ENCODE measurements at regions not wholly inside any gene's neighbourhood (a gene's known extent, or its start where the extent isn't known, plus 50 kb on each side); places are given as distances from the start of the nearest gene placed in this dataset.

DNA sequence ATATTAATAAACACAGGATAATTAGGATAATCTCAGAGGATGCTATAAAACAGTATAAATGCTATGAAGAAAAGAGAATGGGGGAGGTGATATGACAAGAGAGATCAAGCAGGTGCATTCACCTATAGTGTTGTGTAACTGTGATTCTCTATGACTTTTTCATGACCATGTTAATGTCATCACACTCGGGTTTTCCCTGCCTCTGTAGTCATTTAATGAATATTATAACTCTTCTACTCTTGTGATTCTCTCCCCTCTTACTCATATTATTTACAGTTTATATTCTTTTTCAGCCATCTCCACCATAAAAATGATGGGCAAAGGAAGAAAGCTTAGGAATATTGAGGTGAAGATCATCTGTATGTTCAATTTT lies 106.9 kb upstream of the SGK1 start:
- TF ChIP-seq, protein P1, sequence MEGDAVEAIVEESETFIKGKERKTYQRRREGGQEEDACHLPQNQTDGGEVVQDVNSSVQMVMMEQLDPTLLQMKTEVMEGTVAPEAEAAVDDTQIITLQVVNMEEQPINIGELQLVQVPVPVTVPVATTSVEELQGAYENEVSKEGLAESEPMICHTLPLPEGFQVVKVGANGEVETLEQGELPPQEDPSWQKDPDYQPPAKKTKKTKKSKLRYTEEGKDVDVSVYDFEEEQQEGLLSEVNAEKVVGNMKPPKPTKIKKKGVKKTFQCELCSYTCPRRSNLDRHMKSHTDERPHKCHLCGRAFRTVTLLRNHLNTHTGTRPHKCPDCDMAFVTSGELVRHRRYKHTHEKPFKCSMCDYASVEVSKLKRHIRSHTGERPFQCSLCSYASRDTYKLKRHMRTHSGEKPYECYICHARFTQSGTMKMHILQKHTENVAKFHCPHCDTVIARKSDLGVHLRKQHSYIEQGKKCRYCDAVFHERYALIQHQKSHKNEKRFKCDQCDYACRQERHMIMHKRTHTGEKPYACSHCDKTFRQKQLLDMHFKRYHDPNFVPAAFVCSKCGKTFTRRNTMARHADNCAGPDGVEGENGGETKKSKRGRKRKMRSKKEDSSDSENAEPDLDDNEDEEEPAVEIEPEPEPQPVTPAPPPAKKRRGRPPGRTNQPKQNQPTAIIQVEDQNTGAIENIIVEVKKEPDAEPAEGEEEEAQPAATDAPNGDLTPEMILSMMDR (IDR thresholded peaks at IDR 0.05; ENCODE audit: insufficient read depth, low read depth, low read length) = no peak
- Histone ChIP-seq H3K4me3 (ENCODE audit: low read depth, low read length) (no peak overlapping the region), H3K27me3 (ENCODE audit: control insufficient read depth, insufficient read depth, low read length) (no peaks in the 10 kb centered on the region), H3K36me3 (ENCODE audit: control insufficient read depth, insufficient read depth, low read length) (no peaks in the 10 kb centered on the region)
- POLR2A ChIA-PET = no interaction called here
- CTCF ChIA-PET = interaction anchor here (1.3 to 1.6 kb wide), 2 partner anchors 126 to 248 kb away, joined by 3 read pairs; no protein-coding TSS in a partner anchor
- DNase-seq (ENCODE audit: low read depth) = no peak

DNA sequence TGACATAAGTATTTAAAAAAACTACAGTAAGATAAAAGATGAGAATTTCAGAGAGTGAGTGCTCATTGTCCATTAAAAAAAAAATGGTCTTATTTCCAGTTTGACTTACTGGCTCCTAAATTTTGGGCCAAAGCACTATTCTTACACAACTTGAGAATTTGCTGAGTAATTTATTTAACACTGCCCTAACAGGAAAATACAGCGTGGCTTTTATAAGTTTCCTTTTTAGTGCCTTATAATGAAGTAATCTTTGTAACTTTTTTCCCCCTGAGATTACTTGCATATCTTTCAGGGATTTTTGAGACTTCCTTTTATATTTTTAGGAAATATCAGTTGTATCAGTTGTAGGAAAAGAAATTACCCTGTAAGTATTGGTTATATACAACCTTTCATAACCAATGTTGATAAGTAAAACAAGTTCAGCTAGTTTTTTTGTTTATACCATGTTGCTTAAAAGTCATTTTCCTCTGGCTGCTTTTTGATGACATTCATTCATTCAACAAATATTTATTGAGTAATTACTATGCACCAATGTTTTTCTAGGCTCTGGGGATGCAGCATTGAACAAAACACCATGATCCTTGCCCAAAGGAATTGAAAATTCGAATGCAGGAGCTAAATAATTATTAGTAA lies 106.4 kb upstream of the SGK1 start:
- Histone ChIP-seq H3K4me3 (ENCODE audit: low read depth, low read length) (no peak overlapping the region), H3K36me3 (ENCODE audit: control insufficient read depth, insufficient read depth, low read length) (no peaks in the 10 kb centered on the region), H3K27me3 (ENCODE audit: control insufficient read depth, insufficient read depth, low read length) (no peaks in the 10 kb centered on the region)
- CTCF ChIA-PET = interaction anchor here (1.3 to 1.6 kb wide), 2 partner anchors 127 to 248 kb away, joined by 3 read pairs; no protein-coding TSS in a partner anchor
- DNase-seq (ENCODE audit: low read depth) = no peak
- TF ChIP-seq, protein P1 (IDR thresholded peaks at IDR 0.05; ENCODE audit: insufficient read depth, low read depth, low read length) = no peak
- POLR2A ChIA-PET = no interaction called here

DNA sequence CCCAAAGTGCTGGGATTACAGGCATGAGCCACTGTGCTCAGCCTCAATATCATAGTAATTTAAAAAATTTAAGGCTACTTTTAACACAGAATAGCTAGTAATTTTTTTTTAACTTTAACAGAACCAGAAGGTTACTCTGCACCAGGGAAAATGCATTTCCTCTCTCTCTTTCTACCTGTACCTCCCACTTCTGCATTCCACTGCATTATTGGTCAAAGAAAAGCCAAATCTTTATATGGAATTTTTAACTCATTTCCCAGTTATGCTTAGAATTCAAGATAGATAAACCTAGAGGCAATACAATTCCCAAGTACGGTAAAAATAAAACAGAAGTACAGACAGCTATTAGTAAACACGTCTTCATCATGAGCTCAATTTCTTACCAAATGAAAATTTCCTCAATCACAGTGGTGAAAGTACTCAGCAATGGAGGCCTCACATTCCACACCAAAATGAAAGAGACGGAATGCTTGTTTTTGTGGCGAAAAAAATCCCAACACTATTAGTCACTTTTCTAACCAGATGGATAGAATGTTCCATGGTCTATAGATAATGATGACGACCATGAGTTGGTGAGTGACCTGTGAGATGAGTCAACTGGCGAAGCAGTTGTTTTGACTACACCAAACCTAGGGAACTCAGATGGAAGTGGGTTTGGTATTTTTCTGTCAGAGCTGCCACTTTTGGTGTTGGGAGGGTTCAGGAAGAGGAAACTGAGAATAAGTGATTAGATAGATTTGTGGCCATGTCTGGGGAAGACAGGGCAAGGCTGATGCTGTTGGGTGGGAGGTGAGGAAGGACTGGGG lies 104.7 kb upstream of the SGK1 start:
- ChIA-PET POLR2A (interaction anchor here (0.6 to 1.0 kb wide), 4 partner anchors 244 to 798 kb away, joined by 3 to 6 read pairs (median 5); no protein-coding TSS in a partner anchor), CTCF (interaction anchor here (0.7 to 1.8 kb wide), 5 partner anchors 10 to 401 kb away, joined by 3 to 7 read pairs (median 3); no protein-coding TSS in a partner anchor)
- H3K4me3 ChIP-seq (ENCODE audit: low read depth, low read length) = no peak overlapping the region
- DNase-seq (ENCODE audit: low read depth) = peak; percentile 98
- H3K27me3 ChIP-seq (ENCODE audit: control insufficient read depth, insufficient read depth, low read length) = no peaks in the 10 kb centered on the region
- no peaks in the 10 kb centered on the region for H3K36me3 ChIP-seq (ENCODE audit: control insufficient read depth, insufficient read depth, low read length)
- TF ChIP-seq, protein P1 (IDR thresholded peaks at IDR 0.05; ENCODE audit: insufficient read depth, low read depth, low read length) = no peak

DNA sequence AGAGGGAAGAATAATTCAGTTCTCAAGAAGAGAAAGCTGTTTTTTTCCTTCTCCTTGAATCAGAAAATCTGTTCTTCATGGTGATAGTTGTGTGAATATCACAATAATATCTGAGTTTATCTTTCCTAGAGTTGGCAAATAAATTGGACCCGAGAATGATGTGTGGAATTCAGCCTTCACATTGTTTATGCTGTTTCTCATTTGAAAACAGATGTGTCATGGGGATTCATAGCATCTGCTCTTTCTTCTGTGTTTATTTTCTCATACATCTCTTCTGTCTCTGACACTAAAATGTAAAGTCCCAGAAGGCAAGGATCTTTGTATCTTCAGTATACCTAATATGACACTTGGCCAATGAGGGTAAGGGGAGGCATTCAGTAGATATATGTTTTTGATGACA lies 103.6 kb upstream of the SGK1 start:
- Histone ChIP-seq H3K36me3 (ENCODE audit: control insufficient read depth, insufficient read depth, low read length) (no peaks in the 10 kb centered on the region), H3K27me3 (ENCODE audit: control insufficient read depth, insufficient read depth, low read length) (no peaks in the 10 kb centered on the region), H3K4me3 (ENCODE audit: low read depth, low read length) (no peak overlapping the region)
- POLR2A ChIA-PET = no interaction called here
- CTCF ChIA-PET = interaction anchor here (1.8 kb wide), 1 partner anchor 219 kb away, joined by 7 read pairs; no protein-coding TSS in a partner anchor
- TF ChIP-seq, protein P1 (IDR thresholded peaks at IDR 0.05; ENCODE audit: insufficient read depth, low read depth, low read length) = no peak
- peak; percentile 48 for DNase-seq (ENCODE audit: low read depth)

DNA sequence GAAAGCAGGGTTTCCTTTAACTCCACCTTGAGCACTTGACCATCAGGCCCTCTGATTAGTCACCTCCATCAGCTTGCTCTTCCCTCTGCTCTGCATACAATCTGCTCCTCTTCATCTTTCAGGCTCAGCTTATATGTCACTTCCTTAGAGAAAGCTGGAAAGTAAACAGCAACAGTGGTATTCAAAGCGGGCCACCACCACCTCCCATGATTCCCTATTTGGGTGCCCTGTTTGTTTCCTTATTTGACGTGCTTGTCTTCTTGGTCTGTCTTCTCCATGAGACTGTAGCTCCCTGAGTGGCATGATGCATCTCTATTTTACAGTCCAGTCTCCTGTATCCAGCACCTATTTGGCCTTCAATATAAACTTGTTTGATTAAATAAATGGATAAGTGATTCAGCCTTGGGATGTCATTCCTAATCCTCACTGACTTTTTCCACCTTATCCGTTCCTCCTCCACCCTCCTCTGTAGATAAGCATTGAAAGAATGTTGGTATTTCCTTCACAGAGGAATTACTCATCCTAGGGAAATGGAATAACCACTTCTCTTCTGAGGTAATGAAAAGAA lies 102.8 kb upstream of the SGK1 start:
- no peak for DNase-seq (ENCODE audit: low read depth)
- TF ChIP-seq, protein P1 (IDR thresholded peaks at IDR 0.05; ENCODE audit: insufficient read depth, low read depth, low read length) = no peak
- Histone ChIP-seq H3K27me3 (ENCODE audit: control insufficient read depth, insufficient read depth, low read length) (no peaks in the 10 kb centered on the region), H3K4me3 (ENCODE audit: low read depth, low read length) (no peak overlapping the region), H3K36me3 (ENCODE audit: control insufficient read depth, insufficient read depth, low read length) (no peaks in the 10 kb centered on the region)
- ChIA-PET CTCF (no interaction called here), POLR2A (no interaction called here)

Measured in BJ (cell line).